AG04449 (cell line): ENCODE measurements at regions not wholly inside any gene's neighbourhood (a gene's known extent, or its start where the extent isn't known, plus 50 kb on each side); places are given as distances from the start of the nearest gene placed in this dataset.

Experiments used
- CTCF ChIA-PET: fragments of 350-600 bp; formaldehyde crosslinking; extraction: SDS; loops from one replicate; lab custom pipeline; 2021; ENCODE audit warnings: antibody characterized with exemption; lab: Yijun Ruan, JAX
- POLR2A ChIA-PET: fragments of 400-600, 350-600 bp; formaldehyde crosslinking; extraction: SDS; loops from one replicate; lab custom pipeline; 2020; ENCODE audit warnings: antibody characterized with exemption, inconsistent platforms; lab: Yijun Ruan, JAX
- DNase-seq: peaks from one replicate; pipeline ENCODE4 v3.0.0-alpha.2; 2010; ENCODE audit warnings: low read depth, low spot score
- H3K4me3 ChIP-seq: 2 replicates; pipeline ENCODE4 v1.5.1; 2011; ENCODE audit warnings: low read depth, mild to moderate bottlenecking, control low read depth, low read length
- TF ChIP-seq, protein P1 (sequence below): IDR thresholded peaks from one replicate; pipeline ENCODE4 v1.5.1; 2011; ENCODE audit warnings: mild to moderate bottlenecking, moderate library complexity, low read length, control low read depth, inconsistent platforms; ENCODE audit not compliant: insufficient read depth; ENCODE audit errors: missing control alignments

DNA sequence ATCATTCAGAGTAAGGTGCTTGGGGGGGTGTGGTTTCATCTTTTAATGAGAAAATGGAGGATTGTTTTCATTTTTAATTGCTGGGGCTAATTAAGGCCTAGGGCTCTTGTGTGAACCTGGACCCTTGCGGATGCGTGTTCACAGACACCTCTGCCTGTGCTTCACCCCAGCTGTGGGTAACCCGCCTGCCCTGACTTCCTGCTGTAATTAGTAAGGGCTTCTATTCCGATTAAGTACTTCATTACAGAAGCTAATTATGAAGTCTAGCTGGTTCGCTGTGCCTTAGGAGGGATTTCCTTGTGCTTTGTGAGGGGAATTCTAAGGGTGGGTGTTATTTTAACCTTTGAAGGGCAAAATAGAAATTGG, 215.3 kb downstream of the PMP22 start:
- no peak for DNase-seq
- TF ChIP-seq, protein P1, sequence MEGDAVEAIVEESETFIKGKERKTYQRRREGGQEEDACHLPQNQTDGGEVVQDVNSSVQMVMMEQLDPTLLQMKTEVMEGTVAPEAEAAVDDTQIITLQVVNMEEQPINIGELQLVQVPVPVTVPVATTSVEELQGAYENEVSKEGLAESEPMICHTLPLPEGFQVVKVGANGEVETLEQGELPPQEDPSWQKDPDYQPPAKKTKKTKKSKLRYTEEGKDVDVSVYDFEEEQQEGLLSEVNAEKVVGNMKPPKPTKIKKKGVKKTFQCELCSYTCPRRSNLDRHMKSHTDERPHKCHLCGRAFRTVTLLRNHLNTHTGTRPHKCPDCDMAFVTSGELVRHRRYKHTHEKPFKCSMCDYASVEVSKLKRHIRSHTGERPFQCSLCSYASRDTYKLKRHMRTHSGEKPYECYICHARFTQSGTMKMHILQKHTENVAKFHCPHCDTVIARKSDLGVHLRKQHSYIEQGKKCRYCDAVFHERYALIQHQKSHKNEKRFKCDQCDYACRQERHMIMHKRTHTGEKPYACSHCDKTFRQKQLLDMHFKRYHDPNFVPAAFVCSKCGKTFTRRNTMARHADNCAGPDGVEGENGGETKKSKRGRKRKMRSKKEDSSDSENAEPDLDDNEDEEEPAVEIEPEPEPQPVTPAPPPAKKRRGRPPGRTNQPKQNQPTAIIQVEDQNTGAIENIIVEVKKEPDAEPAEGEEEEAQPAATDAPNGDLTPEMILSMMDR, result no peak
- ChIA-PET POLR2A (no interaction called here), CTCF (no interaction called here)
- H3K4me3 ChIP-seq, result no peak overlapping the region

DNA sequence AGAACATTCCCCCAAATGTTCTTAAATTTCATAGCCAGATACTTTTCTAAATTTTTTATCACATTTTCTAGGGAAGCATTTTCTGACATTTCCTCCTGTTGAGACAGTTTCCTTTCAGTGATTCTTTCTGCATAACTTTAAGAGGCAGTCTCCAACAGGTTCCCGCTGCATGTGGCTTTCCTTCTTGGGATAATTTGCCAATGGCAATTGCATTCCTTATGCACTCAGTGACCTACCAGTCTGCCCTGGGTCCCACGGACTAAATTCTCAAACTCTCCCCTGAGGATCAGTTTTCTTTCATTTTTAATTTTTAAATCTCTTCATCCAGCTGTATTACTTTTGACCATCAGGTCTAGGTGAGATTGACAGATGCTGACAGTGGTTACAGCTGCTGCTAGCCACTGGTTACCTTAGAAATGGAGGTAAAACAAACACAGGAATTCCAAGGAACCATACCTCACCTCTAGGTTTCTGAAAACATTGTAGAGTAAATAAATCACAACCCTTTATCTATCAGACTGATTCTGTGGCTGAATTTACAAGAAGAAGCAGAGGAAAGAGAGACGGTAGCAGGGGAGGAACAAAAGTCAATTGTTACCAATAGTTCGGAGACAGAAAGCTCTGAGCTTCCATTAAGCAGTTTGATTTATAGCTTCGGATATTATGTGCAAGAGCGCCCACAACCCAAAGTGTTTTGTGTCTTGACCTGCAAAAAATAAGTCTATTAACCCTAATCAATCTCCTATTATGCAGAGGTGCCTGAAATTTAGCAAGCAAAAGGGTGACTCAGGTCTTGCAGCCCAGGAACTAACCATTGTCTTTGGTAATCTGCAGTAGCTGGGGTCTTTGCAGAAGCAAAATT, 216.0 kb downstream of the PMP22 start:
- POLR2A ChIA-PET, result no interaction called here
- TF ChIP-seq, protein P1, result no peak
- DNase-seq, result no peak

DNA sequence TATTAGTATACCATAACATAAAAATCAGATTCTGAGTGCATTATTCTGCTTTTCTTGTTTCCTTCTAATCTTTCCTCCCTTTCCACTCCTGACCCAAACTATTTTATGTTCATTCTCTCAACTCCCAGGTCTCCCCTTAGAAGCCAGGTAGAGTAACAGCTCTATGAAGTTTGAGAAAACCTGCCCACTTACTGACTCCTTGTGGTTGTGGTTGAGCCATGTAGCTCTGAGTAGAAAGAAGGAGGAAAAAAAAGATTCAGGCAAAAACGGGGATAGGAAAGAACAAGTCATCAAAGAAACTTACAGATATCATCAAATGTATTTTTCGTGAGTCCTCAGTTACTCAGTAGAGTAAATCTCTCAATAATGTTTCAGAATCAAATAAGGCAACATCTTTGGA, 216.7 kb downstream of the PMP22 start:
- no peak for DNase-seq
- CTCF ChIA-PET, result no interaction called here
- TF ChIP-seq, protein P1, result no peak
- no peak overlapping the region for H3K4me3 ChIP-seq
- POLR2A ChIA-PET, result no interaction called here

More for the DNA sequence above, 216.0 kb downstream of the PMP22 start:
- CTCF ChIA-PET, result no interaction called here
- no peak overlapping the region for H3K4me3 ChIP-seq

DNA sequence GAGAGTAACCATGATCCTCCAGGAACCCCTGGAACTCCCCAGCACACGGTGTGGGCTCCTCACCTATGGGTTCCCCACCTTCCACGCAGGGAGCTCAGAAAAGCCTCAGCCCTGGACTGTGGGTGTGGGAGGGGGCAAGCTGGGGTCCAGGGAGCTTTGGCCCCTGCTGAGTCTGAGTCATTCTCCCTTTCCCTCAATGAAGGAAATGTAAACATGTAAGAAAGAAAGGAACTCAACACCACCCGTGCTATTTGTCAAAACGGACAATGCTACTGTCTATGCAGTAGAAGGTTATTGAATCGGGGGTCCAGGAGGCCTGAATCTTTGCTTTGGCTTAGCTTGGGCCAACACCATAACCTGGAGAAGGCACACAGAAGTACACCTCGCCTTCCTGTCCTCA, 222.8 kb downstream of the PMP22 start:
- TF ChIP-seq, protein P1, result no peak
- DNase-seq, result no peak
- POLR2A ChIA-PET, result no interaction called here
- CTCF ChIA-PET, result no interaction called here
- H3K4me3 ChIP-seq, result no peak overlapping the region

DNA sequence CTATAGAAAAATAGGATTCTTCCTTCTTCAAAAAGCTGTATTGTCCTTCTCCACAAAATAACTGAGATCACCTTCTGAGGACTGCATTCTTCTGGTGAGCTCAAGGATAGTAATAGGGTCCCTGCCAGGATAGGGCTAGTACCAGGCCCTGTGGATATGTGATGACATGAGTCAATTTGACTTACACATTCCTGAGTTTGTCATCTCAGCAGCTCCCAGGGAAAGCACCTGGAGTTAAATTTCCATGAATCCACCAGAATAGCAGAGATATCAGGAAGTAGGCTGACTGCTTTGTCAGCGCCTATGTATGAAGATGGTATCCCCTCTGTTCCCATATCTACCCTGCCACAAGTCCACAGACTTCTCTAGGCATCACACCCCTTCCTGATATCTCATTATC, 225.8 kb downstream of the PMP22 start:
- CTCF ChIA-PET, result no interaction called here
- TF ChIP-seq, protein P1, result no peak
- POLR2A ChIA-PET, result no interaction called here
- no peak overlapping the region for H3K4me3 ChIP-seq
- no peak for DNase-seq

DNA sequence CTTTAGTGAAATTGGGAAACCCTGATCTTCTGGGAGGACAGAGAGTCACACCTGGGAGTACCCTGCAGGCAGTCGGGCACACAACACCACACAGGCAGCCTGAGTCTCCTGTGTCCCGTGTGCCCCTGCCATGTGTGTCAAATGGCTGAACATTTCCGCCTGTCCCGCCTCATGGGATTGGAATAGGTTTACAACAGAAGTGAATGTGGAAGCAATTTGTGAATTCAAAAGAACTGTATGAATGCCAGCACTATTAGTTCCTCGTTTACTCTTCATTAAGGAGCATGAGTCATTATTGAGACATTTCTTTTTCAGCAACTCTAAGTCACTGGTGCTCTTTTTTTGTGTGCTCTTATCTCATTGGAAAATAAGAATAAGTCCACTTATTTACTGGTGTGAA, 226.5 kb downstream of the PMP22 start:
- H3K4me3 ChIP-seq, result no peak overlapping the region
- peak; percentile 26 for DNase-seq
- TF ChIP-seq, protein P1, result no peak
- CTCF ChIA-PET, result no interaction called here
- POLR2A ChIA-PET, result no interaction called here
